NCI-H2196 treated with DMSO at 0.1 percent for 48 hours (cell line): ENCODE measurements at regions not wholly inside any gene's neighbourhood (a gene's known extent, or its start where the extent isn't known, plus 50 kb on each side); places are given as distances from the start of the nearest gene placed in this dataset.
"Not testable (repeated sequence)": the region's sequence is repeated elsewhere in the genome, so short reads cannot be mapped to it uniquely, and the experiment has no call there.

Experiments used
- DNase-seq: peaks from one replicate; lab custom pipeline; 2025; ENCODE audit not compliant: unreplicated experiment; lab: John Stamatoyannopoulos, UW

- DNase-seq, result not testable (repeated sequence)
Observed at GRCh38 chr1:221978631-221979334, 236.9 kb upstream of the DUSP10 start.

- not testable (repeated sequence) for DNase-seq
Observed at GRCh38 chr1:221973787-221974186, 231.9 kb upstream of the DUSP10 start.

GRCh38 chr1:221972276-221973235, 230.7 kb upstream of the DUSP10 start:
- no peak for DNase-seq

GRCh38 chr1:221971035-221971434, 229.1 kb upstream of the DUSP10 start:
- not testable (repeated sequence) for DNase-seq

- not testable (repeated sequence) for DNase-seq
Observed at GRCh38 chr1:221969298-221969858, 227.5 kb upstream of the DUSP10 start.

- not testable (repeated sequence) for DNase-seq
Observed at GRCh38 chr1:221967538-221967937, 225.6 kb upstream of the DUSP10 start.

GRCh38 chr1:221966888-221967287, 225.0 kb upstream of the DUSP10 start:
- not testable (repeated sequence) for DNase-seq

- DNase-seq, result not testable (repeated sequence)
Observed at GRCh38 chr1:221965891-221966290, 224.0 kb upstream of the DUSP10 start.

GRCh38 chr1:221965252-221965651, 223.4 kb upstream of the DUSP10 start:
- no peak for DNase-seq

GRCh38 chr1:221963742-221964141, 221.9 kb upstream of the DUSP10 start:
- no peak for DNase-seq

GRCh38 chr1:221962385-221962784, 220.5 kb upstream of the DUSP10 start:
- no peak for DNase-seq

- DNase-seq, result no peak
Observed at GRCh38 chr1:221961532-221962292, 219.8 kb upstream of the DUSP10 start.

- not testable (repeated sequence) for DNase-seq
Observed at GRCh38 chr1:221958161-221958562, 216.3 kb upstream of the DUSP10 start.

GRCh38 chr1:221957350-221957749, 215.5 kb upstream of the DUSP10 start:
- not testable (repeated sequence) for DNase-seq

GRCh38 chr1:221949996-221950395, 208.1 kb upstream of the DUSP10 start:
- DNase-seq, result no peak

- no peak for DNase-seq
Observed at GRCh38 chr1:221948459-221948858, 206.6 kb upstream of the DUSP10 start.

- DNase-seq, result no peak
Observed at GRCh38 chr1:221947731-221948130, 205.8 kb upstream of the DUSP10 start.

GRCh38 chr1:221946768-221947167, 204.9 kb upstream of the DUSP10 start:
- no peak for DNase-seq

GRCh38 chr1:221945669-221946068, 203.8 kb upstream of the DUSP10 start:
- no peak for DNase-seq

GRCh38 chr1:221944247-221944870, 202.5 kb upstream of the DUSP10 start:
- no peak for DNase-seq
